ENCODE measurements at regions not wholly inside any gene's neighbourhood (a gene's known extent, or its start where the extent isn't known, plus 50 kb on each side); places are given as distances from the start of the nearest gene placed in this dataset.

DNA sequence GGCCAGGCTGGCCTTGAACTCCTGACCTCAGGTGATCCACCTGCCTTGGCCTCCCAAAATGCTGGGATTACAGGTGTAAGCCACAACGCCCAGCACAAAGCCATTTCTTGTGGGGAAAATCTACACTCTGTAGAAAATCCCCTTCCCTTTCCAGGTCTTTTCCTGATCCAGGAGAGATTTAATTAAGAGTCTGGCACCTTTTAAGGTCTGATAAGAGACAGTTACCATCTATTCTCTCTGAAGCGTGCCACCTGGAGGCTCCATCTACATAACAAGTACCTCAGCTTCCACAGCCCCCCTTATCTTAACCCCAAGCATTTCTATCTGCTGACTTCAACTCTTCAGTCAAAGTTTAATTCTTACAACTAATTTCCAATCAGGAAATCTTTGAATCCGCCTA is 71.4 kb upstream of the CDK20 start:
- intact Hi-C loops (cut with DNase I) = loop anchor here in 1 of 2 donors (10.0 kb wide), 1 partner anchor 361 kb away; no protein-coding TSS in a partner anchor
- no peak overlapping the region for H3K27ac ChIP-seq
- DNase-seq = no peak
- no peak overlapping the region for H3K4me3 ChIP-seq
- H3K9me3 ChIP-seq (replicated peaks in 1 of 3) = no peaks in the 10 kb centered on the region
- no peaks in the 10 kb centered on the region for H3K4me1 ChIP-seq (replicated peaks in 1 of 2)
- H3K27me3 ChIP-seq = no peaks in the 10 kb centered on the region
- WGBS, 4 donors = 82 to 92% (median 88%) methylated on average over 3 of the region's 3 CpGs
- no peak for TF ChIP-seq POLR2A (IDR thresholded peaks at IDR 0.05)
- TF ChIP-seq, protein P1, sequence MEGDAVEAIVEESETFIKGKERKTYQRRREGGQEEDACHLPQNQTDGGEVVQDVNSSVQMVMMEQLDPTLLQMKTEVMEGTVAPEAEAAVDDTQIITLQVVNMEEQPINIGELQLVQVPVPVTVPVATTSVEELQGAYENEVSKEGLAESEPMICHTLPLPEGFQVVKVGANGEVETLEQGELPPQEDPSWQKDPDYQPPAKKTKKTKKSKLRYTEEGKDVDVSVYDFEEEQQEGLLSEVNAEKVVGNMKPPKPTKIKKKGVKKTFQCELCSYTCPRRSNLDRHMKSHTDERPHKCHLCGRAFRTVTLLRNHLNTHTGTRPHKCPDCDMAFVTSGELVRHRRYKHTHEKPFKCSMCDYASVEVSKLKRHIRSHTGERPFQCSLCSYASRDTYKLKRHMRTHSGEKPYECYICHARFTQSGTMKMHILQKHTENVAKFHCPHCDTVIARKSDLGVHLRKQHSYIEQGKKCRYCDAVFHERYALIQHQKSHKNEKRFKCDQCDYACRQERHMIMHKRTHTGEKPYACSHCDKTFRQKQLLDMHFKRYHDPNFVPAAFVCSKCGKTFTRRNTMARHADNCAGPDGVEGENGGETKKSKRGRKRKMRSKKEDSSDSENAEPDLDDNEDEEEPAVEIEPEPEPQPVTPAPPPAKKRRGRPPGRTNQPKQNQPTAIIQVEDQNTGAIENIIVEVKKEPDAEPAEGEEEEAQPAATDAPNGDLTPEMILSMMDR (IDR thresholded peaks at IDR 0.05) = no peak
- no peaks in the 10 kb centered on the region for H3K36me3 ChIP-seq (replicated peaks in 1 of 2)

- no peak for TF ChIP-seq POLR2A (IDR thresholded peaks at IDR 0.05)
- TF ChIP-seq, protein P1 (IDR thresholded peaks at IDR 0.05) = no peak
- Histone ChIP-seq H3K9me3 (replicated peaks in 1 of 3) (no peaks in the 10 kb centered on the region), H3K4me1 (replicated peaks in 1 of 2) (no peaks in the 10 kb centered on the region), H3K4me3 (no peak overlapping the region), H3K36me3 (replicated peaks in 1 of 2) (no peaks in the 10 kb centered on the region), H3K27me3 (no peaks in the 10 kb centered on the region), H3K27ac (no peak overlapping the region)
- no peak for DNase-seq
- intact Hi-C loops (cut with DNase I) = loop anchor here in 1 of 2 donors (5.0 to 10.0 kb wide), 2 partner anchors 92 to 359 kb away; no protein-coding TSS in a partner anchor
- WGBS, 4 donors = 90 to 94% (median 93%) methylated on average over 3 of the region's 3 CpGs
Observed at GRCh38 chr9:88044200-88044599, 69.9 kb upstream of the CDK20 start.

DNA sequence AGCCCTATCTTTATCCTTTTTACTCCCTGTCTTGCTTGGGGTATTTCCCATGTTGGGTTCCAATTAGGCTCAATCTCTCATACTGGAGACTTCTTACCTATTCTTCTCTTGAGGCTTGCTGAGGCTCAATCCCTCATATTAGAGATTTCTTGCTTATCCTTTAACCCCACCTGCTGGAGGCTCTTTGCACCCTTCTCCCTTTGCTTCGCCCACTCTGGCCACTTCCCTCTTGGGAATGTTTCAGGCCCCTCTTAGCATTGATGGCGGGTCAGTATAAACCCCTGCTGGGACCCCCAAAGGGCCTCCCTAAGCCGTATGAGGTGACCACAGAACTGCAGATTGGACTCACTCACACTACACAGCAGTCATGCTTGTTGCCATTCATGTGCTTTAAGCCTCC is 69.3 kb upstream of the CDK20 start:
- Histone ChIP-seq H3K27me3 (no peaks in the 10 kb centered on the region), H3K4me3 (no peak overlapping the region), H3K4me1 (replicated peaks in 1 of 2) (no peaks in the 10 kb centered on the region), H3K9me3 (replicated peaks in 1 of 3) (no peaks in the 10 kb centered on the region), H3K36me3 (replicated peaks in 1 of 2) (no peaks in the 10 kb centered on the region), H3K27ac (no peak overlapping the region)
- intact Hi-C loops (cut with DNase I) = loop anchor here in 1 of 2 donors (5.0 to 10.0 kb wide), 2 partner anchors 91 to 359 kb away; no protein-coding TSS in a partner anchor
- WGBS, 4 donors = 88 to 98% (median 92%) methylated on average over 3 of the region's 3 CpGs
- TF ChIP-seq, protein P1 (IDR thresholded peaks at IDR 0.05) = no peak
- no peak for TF ChIP-seq POLR2A (IDR thresholded peaks at IDR 0.05)
- DNase-seq = no peak

GRCh38 chr9:88041447-88041846 is 67.1 kb upstream of the CDK20 start:
- 85 to 93% (median 89%) methylated on average over 1 of the region's 1 CpG for WGBS, 4 donors
- H3K9me3 ChIP-seq (replicated peaks in 1 of 3) = peaks cover 0 to 12% (median 0%) of the 10 kb centered on the region in 3 donors
- intact Hi-C loops (cut with DNase I) = loop anchor here in 1 of 2 donors (5.0 to 10.0 kb wide), 2 partner anchors 89 to 357 kb away; no protein-coding TSS in a partner anchor
- H3K36me3 ChIP-seq (replicated peaks in 1 of 2) = no peaks in the 10 kb centered on the region
- DNase-seq = no peak
- TF ChIP-seq POLR2A (IDR thresholded peaks at IDR 0.05) = no peak
- TF ChIP-seq, protein P1 (IDR thresholded peaks at IDR 0.05) = peak in 5 of 6 experiments; percentile 41 to 59 (median 47)
- no peaks in the 10 kb centered on the region for H3K27me3 ChIP-seq
- H3K4me3 ChIP-seq = no peak overlapping the region
- no peaks in the 10 kb centered on the region for H3K4me1 ChIP-seq (replicated peaks in 1 of 2)
- no peak overlapping the region for H3K27ac ChIP-seq

Data from adrenal gland (tissue), 9 donors.